ENCODE measurements at regions not wholly inside any gene's neighbourhood (a gene's known extent, or its start where the extent isn't known, plus 50 kb on each side); places are given as distances from the start of the nearest gene placed in this dataset.

DNA sequence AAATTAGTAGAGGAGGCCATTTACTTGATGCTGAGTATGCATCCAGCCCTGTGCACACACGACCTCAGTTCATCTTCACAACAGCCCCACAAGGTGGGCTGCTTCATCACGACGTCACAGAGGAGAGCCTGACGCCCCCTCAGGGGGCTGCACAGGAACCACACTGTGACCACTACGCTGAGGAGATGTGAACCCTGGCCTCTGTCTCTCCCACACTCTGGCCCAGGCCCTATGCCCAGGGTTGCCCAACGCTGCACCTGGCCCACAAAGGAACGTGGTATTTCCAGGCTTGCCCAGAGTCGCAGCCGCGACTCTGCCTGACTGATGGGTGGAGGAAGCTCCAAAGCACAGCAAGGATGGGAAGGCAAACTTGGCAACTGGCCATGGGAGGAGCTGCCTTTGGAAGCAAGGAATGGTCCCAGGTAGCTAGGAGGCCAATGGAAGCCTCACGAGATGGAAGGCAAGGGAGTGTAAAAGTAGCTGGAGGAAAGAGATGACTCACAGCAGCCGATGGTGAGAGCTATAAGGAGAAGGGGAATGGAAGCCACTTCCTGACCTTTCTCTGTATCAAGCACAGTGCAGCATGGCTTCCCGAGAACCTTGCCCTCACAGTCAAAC is 226.0 kb downstream of the KLF13 start:
- Histone ChIP-seq H3K4me2 (replicated peaks; ENCODE audit: low read depth, low read length, poor library complexity, severe bottlenecking) (no peak overlapping the region), H4K20me1 (ENCODE audit: control insufficient read depth, insufficient read depth, low read length, poor library complexity, severe bottlenecking) (no peaks in the 10 kb centered on the region), H3K9me3 (ENCODE audit: control extremely low read depth in 1 of 3, control insufficient read depth in 2 of 3, insufficient read depth in 1 of 3, low read length in 2 of 3) (no peaks in the 10 kb centered on the region), H3K4me1 (ENCODE audit: control insufficient read depth in 2 of 2, insufficient read depth in 2 of 2, low read length in 2 of 2) (no peaks in the 10 kb centered on the region), H3K79me2 (ENCODE audit: control insufficient read depth, insufficient read depth, low read length) (no peaks in the 10 kb centered on the region), H2AFZ (ENCODE audit: insufficient read depth, low read depth, low read length, poor library complexity, severe bottlenecking) (no peak overlapping the region), H3K27me3 (replicated peaks in 1 of 4; ENCODE audit: control extremely low read depth in 1 of 4, control insufficient read depth in 3 of 4, insufficient read depth in 4 of 4, low read length in 3 of 4) (peaks cover 0 to 2% (median 0%) of the 10 kb centered on the region in 4 experiments), H3K36me3 (replicated peaks in 1 of 2; ENCODE audit: control extremely low read depth in 1 of 2, control insufficient read depth in 1 of 2, extremely low read depth in 1 of 2, insufficient read depth in 2 of 2, low read length in 1 of 2) (no peaks in the 10 kb centered on the region), H3K9ac (ENCODE audit: low read length) (no peak overlapping the region), H3K27ac (ENCODE audit: low read length in 2 of 2) (no peak overlapping the region), H3K4me3 (ENCODE audit: control extremely low read depth in 1 of 5, extremely low read depth in 1 of 5, insufficient read depth in 1 of 5, low read depth in 2 of 5, low read length in 4 of 5) (no peak overlapping the region)
- no peak for ATAC-seq (ENCODE audit: low read depth)
- intact Hi-C loops (cut with micrococcal nuclease) = no loop called here
- Mint-ChIP-seq H3K4me1 (no peaks in the 10 kb centered on the region), H3K4me3 (no peak overlapping the region), H3K27me3 (peaks cover 25% of the 10 kb centered on the region), H3K9me3 (ENCODE audit: insufficient read depth) (no peaks in the 10 kb centered on the region), H3K27ac (no peak overlapping the region)
- WGBS (ENCODE audit: insufficient coverage) = 82% methylated on average over 13 of the region's 13 CpGs
- POLR2A ChIA-PET = no interaction called here
- no peak for TF ChIP-seq EZH2 (IDR thresholded peaks at IDR 0.05; ENCODE audit: borderline replicate concordance, insufficient read depth, low read depth, low read length, poor library complexity, severe bottlenecking)
- TF ChIP-seq, protein P1, sequence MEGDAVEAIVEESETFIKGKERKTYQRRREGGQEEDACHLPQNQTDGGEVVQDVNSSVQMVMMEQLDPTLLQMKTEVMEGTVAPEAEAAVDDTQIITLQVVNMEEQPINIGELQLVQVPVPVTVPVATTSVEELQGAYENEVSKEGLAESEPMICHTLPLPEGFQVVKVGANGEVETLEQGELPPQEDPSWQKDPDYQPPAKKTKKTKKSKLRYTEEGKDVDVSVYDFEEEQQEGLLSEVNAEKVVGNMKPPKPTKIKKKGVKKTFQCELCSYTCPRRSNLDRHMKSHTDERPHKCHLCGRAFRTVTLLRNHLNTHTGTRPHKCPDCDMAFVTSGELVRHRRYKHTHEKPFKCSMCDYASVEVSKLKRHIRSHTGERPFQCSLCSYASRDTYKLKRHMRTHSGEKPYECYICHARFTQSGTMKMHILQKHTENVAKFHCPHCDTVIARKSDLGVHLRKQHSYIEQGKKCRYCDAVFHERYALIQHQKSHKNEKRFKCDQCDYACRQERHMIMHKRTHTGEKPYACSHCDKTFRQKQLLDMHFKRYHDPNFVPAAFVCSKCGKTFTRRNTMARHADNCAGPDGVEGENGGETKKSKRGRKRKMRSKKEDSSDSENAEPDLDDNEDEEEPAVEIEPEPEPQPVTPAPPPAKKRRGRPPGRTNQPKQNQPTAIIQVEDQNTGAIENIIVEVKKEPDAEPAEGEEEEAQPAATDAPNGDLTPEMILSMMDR (IDR thresholded peaks at IDR 0.05) = no peak
- no peak for DNase-seq
- CTCF ChIA-PET = no interaction called here

DNA sequence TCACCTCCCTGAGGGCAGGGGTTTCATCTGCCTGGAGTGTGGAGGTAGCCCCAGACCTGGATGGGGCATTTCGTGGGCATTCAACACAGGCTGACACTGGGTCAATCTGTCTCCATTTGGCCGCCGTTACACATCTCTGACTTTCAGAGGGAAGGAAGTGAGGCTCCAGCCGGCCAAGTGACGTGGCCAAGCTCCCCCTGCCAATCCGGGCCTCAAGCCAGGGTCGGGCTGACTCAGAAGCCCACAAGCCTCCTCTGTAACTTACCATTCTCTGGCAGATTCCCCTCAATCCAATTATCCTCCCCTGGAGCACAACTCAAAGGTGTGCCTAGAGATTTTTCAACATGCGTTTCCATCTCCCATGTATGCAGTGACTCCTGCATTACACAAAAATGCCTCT is 227.6 kb downstream of the KLF13 start:
- Histone ChIP-seq H3K9ac (ENCODE audit: low read length) (no peak overlapping the region), H3K4me3 (ENCODE audit: control extremely low read depth in 1 of 5, extremely low read depth in 1 of 5, insufficient read depth in 1 of 5, low read depth in 2 of 5, low read length in 4 of 5) (no peak overlapping the region), H3K36me3 (replicated peaks in 1 of 2; ENCODE audit: control extremely low read depth in 1 of 2, control insufficient read depth in 1 of 2, extremely low read depth in 1 of 2, insufficient read depth in 2 of 2, low read length in 1 of 2) (no peaks in the 10 kb centered on the region), H4K20me1 (ENCODE audit: control insufficient read depth, insufficient read depth, low read length, poor library complexity, severe bottlenecking) (no peaks in the 10 kb centered on the region), H3K9me3 (ENCODE audit: control extremely low read depth in 1 of 3, control insufficient read depth in 2 of 3, insufficient read depth in 1 of 3, low read length in 2 of 3) (peaks cover 0 to 3% (median 0%) of the 10 kb centered on the region in 3 donors), H3K27ac (ENCODE audit: low read length in 2 of 2) (no peak overlapping the region), H3K4me2 (replicated peaks; ENCODE audit: low read depth, low read length, poor library complexity, severe bottlenecking) (no peak overlapping the region), H3K27me3 (replicated peaks in 1 of 4; ENCODE audit: control extremely low read depth in 1 of 4, control insufficient read depth in 3 of 4, insufficient read depth in 4 of 4, low read length in 3 of 4) (peaks cover 0 to 4% (median 0%) of the 10 kb centered on the region in 4 experiments), H3K79me2 (ENCODE audit: control insufficient read depth, insufficient read depth, low read length) (no peaks in the 10 kb centered on the region), H2AFZ (ENCODE audit: insufficient read depth, low read depth, low read length, poor library complexity, severe bottlenecking) (no peak overlapping the region), H3K4me1 (ENCODE audit: control insufficient read depth in 2 of 2, insufficient read depth in 2 of 2, low read length in 2 of 2) (no peaks in the 10 kb centered on the region)
- WGBS (ENCODE audit: insufficient coverage) = 60% methylated on average over 8 of the region's 8 CpGs
- ATAC-seq (ENCODE audit: low read depth) = no peak
- Mint-ChIP-seq H3K27me3 (peaks cover 16% of the 10 kb centered on the region), H3K27ac (no peak overlapping the region), H3K9me3 (ENCODE audit: insufficient read depth) (no peaks in the 10 kb centered on the region), H3K4me1 (no peaks in the 10 kb centered on the region), H3K4me3 (no peak overlapping the region)
- DNase-seq = no peak
- POLR2A ChIA-PET = no interaction called here
- TF ChIP-seq, protein P1 (IDR thresholded peaks at IDR 0.05) = no peak
- TF ChIP-seq EZH2 (IDR thresholded peaks at IDR 0.05; ENCODE audit: borderline replicate concordance, insufficient read depth, low read depth, low read length, poor library complexity, severe bottlenecking) = no peak
- intact Hi-C loops (cut with micrococcal nuclease) = no loop called here
- CTCF ChIA-PET = no interaction called here

All from B cell (primary cell).